ENCODE measurements at regions not wholly inside any gene's neighbourhood (a gene's known extent, or its start where the extent isn't known, plus 50 kb on each side); places are given as distances from the start of the nearest gene placed in this dataset.

DNA sequence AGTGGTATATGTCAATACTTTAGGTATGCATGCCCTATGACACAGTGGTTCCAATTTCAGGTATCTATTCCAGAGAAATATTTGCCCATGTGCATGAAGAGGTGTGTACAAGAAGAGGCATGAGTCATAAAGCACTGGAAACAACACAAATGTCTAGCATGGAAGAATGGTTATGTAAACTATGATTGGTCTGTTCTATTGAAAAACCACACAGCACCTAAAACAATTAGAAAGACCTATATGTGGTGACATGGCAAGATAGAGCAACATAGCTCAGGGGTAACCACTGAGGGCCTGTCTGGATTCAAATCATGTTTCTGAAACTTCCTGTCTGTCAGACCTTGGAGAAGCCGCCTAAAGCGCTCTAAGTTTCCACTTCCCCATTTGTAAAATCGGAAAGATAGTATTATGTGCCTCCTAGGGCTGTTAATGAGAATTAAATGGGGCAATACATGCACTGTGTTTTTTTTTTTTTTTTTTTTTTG, 63.4 kb upstream of the GPCPD1 start:
- Histone ChIP-seq H2AFZ (ENCODE audit: low read depth, low read length) (peak overlapping the region; percentile 76), H4K20me1 (replicated peaks; ENCODE audit: control insufficient read depth, insufficient read depth, low read length) (no peaks in the 10 kb centered on the region), H3K36me3 (ENCODE audit: control insufficient read depth, insufficient read depth, low read length) (no peaks in the 10 kb centered on the region), H3K4me3 (no peak overlapping the region), H3K4me1 (replicated peaks in 1 of 2; ENCODE audit: control insufficient read depth in 2 of 2, insufficient read depth in 2 of 2, low read length in 2 of 2) (peaks cover 6 to 21% of the 10 kb centered on the region in 2 experiments; a peak in 3 of 5 replicates), H3K27me3 (ENCODE audit: control insufficient read depth in 2 of 2, insufficient read depth in 2 of 2, low read length in 2 of 2) (no peaks in the 10 kb centered on the region), H3K4me2 (ENCODE audit: insufficient read depth, low read length) (peak overlapping the region; percentile 26; the same call in 1 of the 2 replicates), H3K9me3 (replicated peaks; ENCODE audit: control insufficient read depth, insufficient read depth, low read depth, low read length) (no peaks in the 10 kb centered on the region), H3K9ac (ENCODE audit: insufficient read depth in 1 of 2, low read depth in 2 of 2, low read length in 2 of 2) (peak overlapping the region in 1 of 2 experiments; percentile 31; a peak in 1 of 4 replicates), H3K79me2 (ENCODE audit: control insufficient read depth, insufficient read depth, low read length) (no peaks in the 10 kb centered on the region), H3K9me1 (ENCODE audit: control insufficient read depth, insufficient read depth, low read length) (no peaks in the 10 kb centered on the region), H3K27ac (ENCODE audit: extremely low read depth, low read depth, low read length) (peak overlapping the region; percentile 8; the same call in 1 of the 3 replicates)
- ATAC-seq (peak; percentile 44), FAIRE-seq (peak; percentile 40), DNase-seq (ENCODE audit: extremely low read depth in 1 of 4, low spot score in 3 of 4) (peak in 1 of 4 experiments; percentile 28)
- in situ Hi-C loops (cut with MboI) = no loop called here
- ChIA-PET CTCF (ENCODE audit: low intra/inter-chr PET ratio) (no interaction called here), POLR2A (no interaction called here)
- WGBS (ENCODE audit: insufficient coverage, low coverage, missing lambda C conversion rate) = 0% methylated on average over 3 of the region's 3 CpGs
- intact Hi-C loops (cut with micrococcal nuclease) = loop anchor here (5.0 to 10.0 kb wide), 2 partner anchors 78 to 111 kb away; partner anchors contain the start of gene SHLD1
- BruUV-seq (replicated peaks) = no TSS peak
- TF ChIP-seq ZNF436 (CRISPR knock-in tag; IDR thresholded peaks at IDR 0.05) = no peak
- TF ChIP-seq ZNF445 (CRISPR knock-in tag; IDR thresholded peaks at IDR 0.05; ENCODE audit: low read depth) = no peak
- peak; percentile 2 for TF ChIP-seq MEIS2 (IDR thresholded peaks at IDR 0.05; ENCODE audit: partially characterized antibody)
- TF ChIP-seq FOXA1 (IDR thresholded peaks at IDR 0.05; ENCODE audit: borderline replicate concordance) = no peak
- TF ChIP-seq NUFIP1 (IDR thresholded peaks at IDR 0.05; ENCODE audit: partially characterized antibody) = no peak
- TF ChIP-seq TCFL5 (CRISPR knock-in tag; conservative IDR thresholded peaks at IDR 0.05) = no peak
- TF ChIP-seq MEF2A (IDR thresholded peaks at IDR 0.05; ENCODE audit: control insufficient read depth, low read depth, low read length) = no peak
- no peak for TF ChIP-seq E2F1 (CRISPR knock-in tag; IDR thresholded peaks at IDR 0.05)
- no peak for TF ChIP-seq TCF7 (IDR thresholded peaks at IDR 0.05; ENCODE audit: borderline replicate concordance)
- TF ChIP-seq NONO (IDR thresholded peaks at IDR 0.05; ENCODE audit: low read depth in 2 of 2, low read length in 1 of 2) = no peak
- peak; percentile 63 for TF ChIP-seq FOSL1 (tag; conservative IDR thresholded peaks at IDR 0.05)
- no peak for TF ChIP-seq ZNF395 (CRISPR knock-in tag; IDR thresholded peaks at IDR 0.05)
- TF ChIP-seq, protein P1, sequence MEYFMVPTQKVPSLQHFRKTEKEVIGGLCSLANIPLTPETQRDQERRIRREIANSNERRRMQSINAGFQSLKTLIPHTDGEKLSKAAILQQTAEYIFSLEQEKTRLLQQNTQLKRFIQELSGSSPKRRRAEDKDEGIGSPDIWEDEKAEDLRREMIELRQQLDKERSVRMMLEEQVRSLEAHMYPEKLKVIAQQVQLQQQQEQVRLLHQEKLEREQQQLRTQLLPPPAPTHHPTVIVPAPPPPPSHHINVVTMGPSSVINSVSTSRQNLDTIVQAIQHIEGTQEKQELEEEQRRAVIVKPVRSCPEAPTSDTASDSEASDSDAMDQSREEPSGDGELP (CRISPR knock-in tag; IDR thresholded peaks at IDR 0.05; ENCODE audit: borderline replicate concordance) = no peak
- TF ChIP-seq DPF2 (IDR thresholded peaks at IDR 0.05) = peak; percentile 8; the same call in 1 of the 2 replicates
- TF ChIP-seq ZNF3 (CRISPR knock-in tag; IDR thresholded peaks at IDR 0.05) = no peak
- TF ChIP-seq BRCA1 (IDR thresholded peaks at IDR 0.05) = no peak
- TF ChIP-seq BRCA1 (CRISPR knock-in tag; IDR thresholded peaks at IDR 0.05) = no peak
- TF ChIP-seq PKNOX1 (IDR thresholded peaks at IDR 0.05) = peak; percentile 50

Data from K562 (cell line).